PFSK-1 (cell line): ENCODE measurements at regions not wholly inside any gene's neighbourhood (a gene's known extent, or its start where the extent isn't known, plus 50 kb on each side); places are given as distances from the start of the nearest gene placed in this dataset.

ENCODE experiments used
- SIN3A ChIP-seq: IDR thresholded peaks from 2 replicates; pipeline ENCODE4 v1.6.1; 2012; ENCODE audit warnings: mild to moderate bottlenecking, low read length, moderate library complexity, borderline replicate concordance; ENCODE audit not compliant: insufficient read depth
- TAF1 ChIP-seq: IDR thresholded peaks from 2 replicates; pipeline ENCODE4 v1.6.1; 2012; ENCODE audit warnings: low read length, control low read depth, borderline replicate concordance; ENCODE audit not compliant: insufficient read depth

DNA sequence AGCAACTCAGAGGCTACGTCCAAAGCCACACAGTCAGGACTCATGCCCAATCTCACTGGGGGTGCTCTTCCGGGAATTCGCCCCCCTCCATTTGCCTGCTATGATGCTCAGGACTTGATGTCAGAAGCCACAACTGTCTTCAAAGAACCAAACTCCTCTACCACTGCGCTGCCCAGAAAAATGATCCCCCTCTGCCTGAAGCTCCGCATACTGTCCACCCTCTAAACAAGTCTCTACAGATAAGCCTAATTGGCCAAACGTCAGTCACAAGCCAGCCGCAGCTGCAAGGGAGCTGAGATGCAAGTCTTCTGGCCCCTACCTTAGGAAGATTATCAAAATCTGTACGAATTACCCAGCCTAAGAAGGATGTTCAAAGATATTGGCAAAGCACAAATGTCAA, 294.6 kb downstream of the BUD13 start:
- TF ChIP-seq TAF1 (no peak), SIN3A (no peak)
